ENCODE measurements at regions not wholly inside any gene's neighbourhood (a gene's known extent, or its start where the extent isn't known, plus 50 kb on each side); places are given as distances from the start of the nearest gene placed in this dataset.

- ATAC-seq, result no peak
Measured at GRCh38 chr16:72397876-72398275, 225.9 kb upstream of the PMFBP1 start.

DNA sequence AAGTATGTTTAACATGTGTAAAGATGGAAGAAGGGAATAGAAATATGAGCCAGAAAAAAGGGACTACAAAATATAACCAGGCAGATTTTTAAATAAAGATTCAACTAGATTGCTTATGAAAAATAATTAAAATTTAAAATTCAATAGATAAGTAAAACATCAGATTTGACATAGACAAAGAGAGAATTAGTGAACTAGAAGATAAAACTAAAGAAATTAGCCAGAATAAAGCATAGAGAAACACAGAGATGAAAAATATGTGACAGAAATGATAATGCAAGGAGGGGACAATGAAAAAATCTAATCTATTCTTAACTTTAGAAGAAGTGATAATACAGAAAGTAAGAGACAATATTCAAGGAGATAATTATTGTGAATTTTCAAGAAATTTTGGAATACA is 222.6 kb upstream of the PMFBP1 start:
- intact Hi-C loops (cut with DNase I), result no loop called here
- no peak for DNase-seq (ENCODE audit: missing footprints)
- no peak for ATAC-seq

More at GRCh38 chr16:72397876-72398275, 225.9 kb upstream of the PMFBP1 start:
- intact Hi-C loops (cut with DNase I), result no loop called here
- DNase-seq (ENCODE audit: missing footprints), result no peak

DNA sequence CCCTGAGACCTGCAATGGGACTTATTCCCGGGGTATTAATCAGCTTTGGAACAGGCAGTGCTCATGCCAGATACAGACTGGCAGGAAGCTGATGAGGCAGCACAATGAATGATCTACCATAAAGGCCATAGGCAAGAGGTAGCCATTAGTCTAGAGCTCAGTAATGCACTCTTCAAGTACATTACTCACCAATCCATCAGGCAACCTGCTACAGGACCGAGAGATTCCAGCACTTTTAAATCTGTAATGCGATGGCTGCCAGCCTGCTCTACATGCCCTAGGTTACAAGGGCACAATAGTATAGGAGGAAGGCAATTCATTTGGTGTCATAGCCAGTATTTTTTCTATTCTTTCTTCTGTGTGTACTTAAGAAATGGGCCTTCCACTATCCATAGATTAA is 217.8 kb upstream of the PMFBP1 start:
- intact Hi-C loops (cut with DNase I), result no loop called here
- DNase-seq (ENCODE audit: missing footprints) (no peak), ATAC-seq (no peak)

DNA sequence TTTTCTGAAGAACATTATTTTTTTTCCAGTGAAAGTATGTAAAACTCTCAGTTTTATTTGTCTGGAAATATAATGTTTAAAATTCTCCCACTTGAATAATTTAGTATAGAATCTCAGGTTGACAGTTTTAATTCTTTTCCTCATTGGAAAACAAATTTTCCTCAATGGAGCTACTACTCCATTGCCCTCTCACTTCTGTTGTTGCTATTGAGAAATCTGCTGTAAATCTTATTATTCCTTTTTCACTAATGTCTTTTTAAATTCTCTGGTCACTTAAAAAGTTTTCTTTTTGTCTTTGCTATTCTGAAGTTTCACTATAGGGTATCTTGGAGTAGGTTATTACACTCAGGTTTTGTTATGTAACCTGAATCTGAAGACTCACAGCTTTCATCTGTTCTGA is 216.1 kb upstream of the PMFBP1 start:
- DNase-seq (ENCODE audit: missing footprints) (no peak), ATAC-seq (no peak)
- intact Hi-C loops (cut with DNase I), result no loop called here

- no peak for ATAC-seq
- no peak for DNase-seq (ENCODE audit: missing footprints)
- intact Hi-C loops (cut with DNase I), result no loop called here
Measured at GRCh38 chr16:72384651-72385050, 212.7 kb upstream of the PMFBP1 start.

- ATAC-seq (no peak), DNase-seq (ENCODE audit: missing footprints) (no peak)
- intact Hi-C loops (cut with DNase I), result no loop called here
Measured at GRCh38 chr16:72380283-72380682, 208.3 kb upstream of the PMFBP1 start.

GRCh38 chr16:72373201-72373600 is 201.2 kb upstream of the PMFBP1 start:
- no peak for DNase-seq (ENCODE audit: missing footprints)
- intact Hi-C loops (cut with DNase I), result no loop called here
- ATAC-seq, result no peak

GRCh38 chr16:72372087-72373045 is 200.4 kb upstream of the PMFBP1 start:
- ATAC-seq, result no peak
- no peak for DNase-seq (ENCODE audit: missing footprints)
- intact Hi-C loops (cut with DNase I), result no loop called here

GRCh38 chr16:72371307-72372086 is 199.5 kb upstream of the PMFBP1 start:
- DNase-seq (ENCODE audit: missing footprints) (no peak), ATAC-seq (no peak)
- intact Hi-C loops (cut with DNase I), result no loop called here

DNA sequence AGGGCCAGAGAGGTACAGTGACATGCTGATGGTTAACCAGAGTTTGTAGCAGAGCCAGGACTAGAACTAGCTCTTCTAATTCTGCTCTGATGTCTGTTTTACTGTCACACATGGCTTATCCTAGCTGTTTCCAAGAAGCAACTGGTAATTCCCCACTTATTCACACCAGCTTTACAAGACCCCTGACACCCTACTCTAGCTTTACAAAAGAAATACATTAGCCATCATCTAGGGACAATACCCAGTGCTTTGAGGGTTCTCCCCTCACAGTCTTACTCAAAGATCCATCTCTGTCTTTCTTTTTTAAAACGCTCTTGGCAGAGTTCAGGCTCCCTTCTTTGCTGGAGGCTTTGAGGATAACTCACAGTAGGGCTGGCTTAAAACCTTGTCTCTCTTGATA is 197.3 kb upstream of the PMFBP1 start:
- intact Hi-C loops (cut with DNase I), result no loop called here
- ATAC-seq, result no peak
- DNase-seq (ENCODE audit: missing footprints), result no peak

DNA sequence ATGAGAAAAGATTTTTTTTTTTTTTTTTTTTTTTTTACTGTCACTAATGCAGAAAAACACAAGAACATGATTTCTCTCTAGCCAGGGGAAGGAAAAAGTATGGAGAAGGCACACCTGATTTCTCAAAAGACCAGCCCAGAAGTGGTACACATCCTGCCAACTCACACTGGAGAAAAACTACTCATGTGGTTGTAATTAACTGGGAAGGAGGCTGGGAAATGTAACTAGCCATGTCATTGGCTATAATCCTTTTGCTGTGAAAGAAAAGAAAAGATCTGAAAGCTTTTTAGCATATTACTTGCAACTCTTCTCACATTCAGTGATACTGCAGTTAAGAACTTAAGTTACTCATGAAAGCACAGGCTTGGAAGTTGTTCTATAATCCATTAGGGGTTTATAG is 195.9 kb upstream of the PMFBP1 start:
- intact Hi-C loops (cut with DNase I), result no loop called here
- DNase-seq (ENCODE audit: missing footprints) (no peak), ATAC-seq (no peak)

DNA sequence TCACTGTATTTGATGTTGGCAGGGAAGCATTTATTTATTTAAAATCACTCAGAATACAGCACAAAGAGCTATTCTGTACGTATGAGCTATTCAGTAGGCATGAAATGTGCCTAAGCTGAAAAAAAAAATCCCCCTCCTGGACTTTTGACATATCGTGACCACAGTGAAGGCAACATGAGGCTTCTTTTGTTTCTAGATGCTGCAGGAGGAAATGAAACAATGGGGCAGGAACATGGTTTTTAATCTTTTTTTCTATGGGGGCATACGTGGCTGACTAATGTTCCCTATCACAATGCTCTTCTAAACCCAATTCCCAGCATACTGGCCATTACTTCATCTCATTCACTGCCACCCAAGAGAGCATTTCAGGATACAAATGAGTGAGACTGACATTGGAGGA is 191.0 kb upstream of the PMFBP1 start:
- no peak for DNase-seq (ENCODE audit: missing footprints)
- no peak for ATAC-seq
- intact Hi-C loops (cut with DNase I), result no loop called here

GRCh38 chr16:72362476-72362875 is 190.5 kb upstream of the PMFBP1 start:
- intact Hi-C loops (cut with DNase I), result no loop called here
- no peak for DNase-seq (ENCODE audit: missing footprints)

DNA sequence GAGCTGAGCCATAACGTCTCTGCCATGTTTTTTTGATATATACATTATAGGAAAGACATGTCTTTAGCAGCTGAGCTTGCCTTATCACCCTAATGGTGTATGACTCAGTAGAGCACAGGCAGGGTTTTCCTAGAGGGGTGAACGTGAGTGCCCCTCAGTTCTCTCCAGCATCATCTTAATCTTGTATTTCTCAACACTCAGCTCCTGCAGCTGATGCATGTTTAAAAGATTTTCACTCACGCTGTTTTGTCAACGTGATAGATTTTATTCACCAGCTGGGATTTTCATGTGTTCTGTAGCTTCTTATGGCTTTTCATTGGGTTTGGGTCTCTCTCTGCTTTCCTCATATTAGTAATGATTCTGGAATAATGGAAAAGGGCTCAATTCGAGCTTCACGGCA is 186.0 kb upstream of the PMFBP1 start:
- ATAC-seq, result no peak
- intact Hi-C loops (cut with DNase I), result no loop called here
- no peak for DNase-seq (ENCODE audit: missing footprints)

More at GRCh38 chr16:72362476-72362875, 190.5 kb upstream of the PMFBP1 start:
- no peak for ATAC-seq

GRCh38 chr16:72355561-72355960 is 183.6 kb upstream of the PMFBP1 start:
- ATAC-seq (no peak), DNase-seq (ENCODE audit: missing footprints) (no peak)
- intact Hi-C loops (cut with DNase I), result no loop called here

- no peak for DNase-seq (ENCODE audit: missing footprints)
- intact Hi-C loops (cut with DNase I), result no loop called here
- no peak for ATAC-seq
Measured at GRCh38 chr16:72349719-72350118, 177.8 kb upstream of the PMFBP1 start.

DNA sequence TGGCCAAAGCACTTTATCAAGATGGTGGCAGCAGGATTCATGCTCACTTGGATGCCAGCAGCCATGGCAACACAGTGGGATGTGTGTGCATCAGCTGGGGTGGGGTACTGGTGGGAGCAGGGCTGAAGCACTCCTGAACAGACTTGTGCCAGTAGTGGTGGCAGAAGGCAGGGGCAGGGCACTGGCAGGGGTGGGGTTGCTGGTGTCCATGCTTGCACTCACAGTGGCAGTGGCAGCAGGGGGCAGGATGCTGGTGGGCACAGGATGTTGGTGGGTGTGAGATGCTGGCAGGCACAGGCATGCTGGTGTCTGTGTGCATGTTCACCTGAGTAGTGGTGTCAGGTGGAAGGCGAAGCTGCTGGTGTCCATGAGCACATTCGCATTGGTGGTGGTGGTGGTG is 161.0 kb upstream of the PMFBP1 start:
- no peak for ATAC-seq
- no peak for DNase-seq (ENCODE audit: missing footprints)
- intact Hi-C loops (cut with DNase I), result no loop called here

DNA sequence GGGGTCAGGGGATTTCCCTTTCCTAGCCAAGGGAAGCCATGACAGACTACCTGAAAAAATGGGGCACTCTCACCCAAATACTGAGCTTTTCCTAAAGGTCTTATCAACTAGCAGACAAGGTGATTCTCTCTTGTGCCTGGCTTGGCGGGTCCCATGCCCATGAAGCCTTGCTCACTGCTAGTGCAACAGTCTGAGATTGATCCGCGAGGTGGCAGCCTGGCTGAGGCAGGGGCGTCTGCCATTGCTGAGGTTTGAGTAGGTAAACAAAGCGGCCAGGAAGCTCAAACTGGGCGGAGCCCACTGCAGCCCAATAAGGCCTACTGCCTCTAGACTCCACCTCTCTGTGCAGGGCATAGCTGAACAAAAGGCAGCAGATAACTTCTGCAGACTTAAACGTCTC is 152.6 kb upstream of the PMFBP1 start:
- peak; percentile 34 for DNase-seq (ENCODE audit: missing footprints)
- intact Hi-C loops (cut with DNase I), result no loop called here
- no peak for ATAC-seq

DNA sequence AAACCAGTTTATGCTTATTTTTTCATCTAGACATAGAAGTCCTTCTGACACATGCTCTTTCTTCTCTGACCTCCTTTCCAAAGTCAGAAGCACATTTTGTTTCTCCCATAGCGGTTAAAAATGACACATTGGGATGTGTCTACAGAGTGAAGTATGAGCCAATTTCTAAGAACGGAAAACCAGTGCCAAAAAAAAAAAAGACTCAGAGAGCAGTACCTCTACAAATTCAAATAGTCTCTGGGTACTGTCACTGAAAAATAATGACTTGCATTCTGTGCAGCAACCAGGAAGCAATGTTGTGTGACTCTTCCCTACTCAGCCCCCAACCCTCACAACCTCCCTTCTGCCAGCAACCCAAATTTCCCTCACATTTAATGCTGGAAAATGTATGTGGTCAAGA is 145.5 kb upstream of the PMFBP1 start:
- intact Hi-C loops (cut with DNase I), result no loop called here
- no peak for DNase-seq (ENCODE audit: missing footprints)
- ATAC-seq, result peak; percentile 37

DNA sequence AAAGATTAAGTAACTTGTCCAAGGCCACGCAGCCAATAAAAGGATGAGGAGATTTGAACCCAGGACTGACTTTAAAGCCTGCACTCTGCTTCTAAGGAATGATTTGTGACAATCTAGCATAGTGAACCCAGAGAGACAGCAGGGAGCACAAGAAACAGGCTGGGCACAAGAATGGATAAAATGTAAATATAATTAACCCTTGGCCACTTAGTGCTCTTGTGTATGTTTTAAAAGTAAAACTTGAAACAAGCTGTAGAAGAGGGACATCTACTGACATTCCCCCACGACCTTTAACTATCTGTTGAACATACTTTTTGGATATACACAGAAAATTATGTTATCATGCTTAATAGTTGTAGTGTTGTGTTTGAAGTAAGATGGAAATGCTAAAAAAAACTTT is 141.9 kb upstream of the PMFBP1 start:
- intact Hi-C loops (cut with DNase I), result no loop called here
- no peak for ATAC-seq

More for the DNA sequence above, 141.9 kb upstream of the PMFBP1 start:
- DNase-seq (ENCODE audit: missing footprints), result no peak
